Stimulated activated effector memory CD8-positive, alpha-beta T cell treated with anti-CD3 and anti-CD28 coated beads, Interleukin-12 subunit alpha, Interleukin-12 subunit beta, amount 100 ng/mL, for 72 hours (primary cell): ENCODE measurements at regions not wholly inside any gene's neighbourhood (a gene's known extent, or its start where the extent isn't known, plus 50 kb on each side); places are given as distances from the start of the nearest gene placed in this dataset.

Experiments used
- ATAC-seq: fragments of 150-1000 bp; cut with Tn5 transposase; 2 replicates; pipeline ENCODE4 v1.10.0; 2021
- DNase-seq, 2 donors: peaks; one replicate each; pipeline ENCODE4 v3.0.0; 2021 to 2022; ENCODE audit warnings: low spot score in 2 of 2
- H3K27ac Mint-ChIP-seq: one replicate; pipeline ENCODE4 v1.8.0; 2022; ENCODE audit warnings: mild to moderate bottlenecking, mixed read lengths
- H3K36me3 Mint-ChIP-seq: one replicate; pipeline ENCODE4 v1.8.0; 2022; ENCODE audit warnings: mild to moderate bottlenecking, mixed read lengths
- H3K4me1 Mint-ChIP-seq: one replicate; pipeline ENCODE4 v1.8.0; 2022; ENCODE audit warnings: mixed read lengths
- H3K4me3 Mint-ChIP-seq: one replicate; pipeline ENCODE4 v1.8.0; 2022; ENCODE audit warnings: mild to moderate bottlenecking, mixed read lengths
- H3K9me3 Mint-ChIP-seq: one replicate; pipeline ENCODE4 v1.8.0; 2022; ENCODE audit warnings: mixed read lengths

DNA sequence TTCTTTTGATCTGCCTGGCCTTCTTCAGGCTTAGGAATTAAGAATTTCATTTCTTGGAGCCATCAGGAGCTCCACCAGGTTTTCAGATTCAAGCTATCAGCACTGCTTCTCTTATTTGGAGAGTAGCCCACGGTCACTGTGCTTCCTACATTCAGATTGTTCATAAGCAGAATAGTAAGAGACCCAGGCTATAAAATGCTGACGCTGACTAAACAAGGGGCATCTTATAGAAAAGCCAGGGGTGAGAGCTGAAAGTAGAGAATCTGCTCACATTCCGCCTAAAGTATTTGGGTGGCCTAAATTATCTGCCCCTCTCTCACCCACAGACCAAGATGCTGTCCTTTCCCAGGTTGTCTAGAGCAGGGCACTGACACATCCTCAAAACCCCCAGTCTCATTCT, 120.3 kb upstream of the SULT1C3 start:
- H3K36me3 Mint-ChIP-seq, result no peaks in the 10 kb centered on the region
- no peak overlapping the region for H3K4me3 Mint-ChIP-seq
- no peak for DNase-seq
- ATAC-seq, result no peak
- no peaks in the 10 kb centered on the region for H3K4me1 Mint-ChIP-seq
- no peak overlapping the region for H3K27ac Mint-ChIP-seq
- H3K9me3 Mint-ChIP-seq, result no peaks in the 10 kb centered on the region

DNA sequence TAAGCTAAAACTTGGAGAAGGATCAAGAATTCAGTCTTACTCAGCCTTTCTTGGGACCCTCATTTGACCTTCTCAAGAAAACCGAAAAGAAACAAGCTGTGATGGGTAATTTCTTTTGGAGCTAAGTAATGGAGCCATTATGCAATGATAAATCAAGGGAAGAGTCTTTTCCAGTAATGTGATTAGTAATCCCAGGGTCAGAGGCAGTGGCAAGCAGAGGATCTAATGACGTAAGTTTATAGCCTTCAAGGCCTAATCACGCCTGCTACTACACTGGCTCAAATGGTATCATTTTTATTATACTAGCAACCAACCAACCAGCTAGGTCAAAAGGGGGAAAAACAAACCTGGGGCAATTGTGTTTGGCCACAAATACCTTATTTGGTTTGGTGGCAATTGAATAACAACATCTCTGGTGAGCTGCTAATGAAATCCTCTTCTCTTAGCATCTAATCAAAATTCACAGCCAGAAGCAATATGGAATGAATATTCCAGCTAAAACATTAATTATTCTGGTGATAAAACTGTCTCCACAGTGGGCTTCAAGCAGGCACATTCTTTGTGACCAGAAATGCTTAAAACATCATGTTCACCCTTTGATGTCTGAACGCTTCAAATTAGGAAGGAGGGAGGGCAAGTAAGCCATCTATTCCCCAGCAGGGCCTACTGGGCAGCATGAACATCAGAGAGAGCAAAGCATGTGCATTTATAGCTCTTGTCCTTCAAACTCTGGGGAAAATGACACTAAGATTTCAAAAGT, 114.9 kb upstream of the SULT1C3 start:
- Mint-ChIP-seq H3K36me3 (no peaks in the 10 kb centered on the region), H3K4me3 (no peak overlapping the region)
- no peak for ATAC-seq

DNA sequence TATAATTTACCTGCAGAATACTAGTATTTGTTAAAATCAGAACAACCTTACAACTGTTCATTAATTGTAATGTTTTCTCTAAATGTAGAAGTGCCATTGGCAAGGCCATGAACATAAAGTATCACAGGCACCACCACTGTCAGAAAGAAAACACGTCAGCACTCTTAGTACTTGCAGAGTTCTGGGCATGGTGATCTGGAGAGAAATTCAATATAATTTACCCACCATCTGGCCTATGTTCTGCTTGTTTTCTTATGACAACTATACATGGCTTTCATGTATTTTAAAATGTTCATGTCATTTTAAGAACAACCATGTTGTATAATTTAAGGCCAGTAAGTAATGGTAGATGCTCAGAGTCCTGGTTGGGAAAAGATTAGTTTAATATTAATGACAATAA, 114.2 kb upstream of the SULT1C3 start:
- Mint-ChIP-seq H3K4me3 (no peak overlapping the region), H3K27ac (no peak overlapping the region), H3K9me3 (no peaks in the 10 kb centered on the region), H3K4me1 (no peaks in the 10 kb centered on the region), H3K36me3 (no peaks in the 10 kb centered on the region)
- DNase-seq (no peak), ATAC-seq (no peak)

More for the DNA sequence above, 114.9 kb upstream of the SULT1C3 start:
- H3K9me3 Mint-ChIP-seq, result no peaks in the 10 kb centered on the region
- no peak overlapping the region for H3K27ac Mint-ChIP-seq
- H3K4me1 Mint-ChIP-seq, result no peaks in the 10 kb centered on the region
- no peak for DNase-seq

DNA sequence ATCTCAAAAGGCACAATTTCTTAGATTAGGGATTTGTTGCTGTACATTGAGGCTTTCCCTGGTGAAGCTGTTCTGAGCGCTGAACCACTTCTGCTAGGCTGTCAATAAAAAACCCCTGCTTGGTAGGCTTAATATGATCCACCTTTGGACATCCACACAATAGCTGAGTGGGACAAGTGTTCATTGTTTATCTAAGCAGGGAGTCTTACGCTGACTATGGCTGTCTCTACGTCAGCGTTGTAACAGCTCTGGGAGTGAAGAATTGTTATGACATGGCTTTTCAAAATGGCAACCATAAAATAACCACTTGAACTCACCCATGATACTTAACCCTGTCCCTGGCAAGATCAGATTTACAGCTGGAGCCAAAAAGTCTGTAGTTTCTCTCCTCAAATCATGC, 111.5 kb upstream of the SULT1C3 start:
- ATAC-seq, result no peak
- no peak overlapping the region for H3K27ac Mint-ChIP-seq
- no peak for DNase-seq
- H3K36me3 Mint-ChIP-seq, result no peaks in the 10 kb centered on the region
- H3K9me3 Mint-ChIP-seq, result peaks cover 3% of the 10 kb centered on the region
- H3K4me1 Mint-ChIP-seq, result no peaks in the 10 kb centered on the region
- no peak overlapping the region for H3K4me3 Mint-ChIP-seq

DNA sequence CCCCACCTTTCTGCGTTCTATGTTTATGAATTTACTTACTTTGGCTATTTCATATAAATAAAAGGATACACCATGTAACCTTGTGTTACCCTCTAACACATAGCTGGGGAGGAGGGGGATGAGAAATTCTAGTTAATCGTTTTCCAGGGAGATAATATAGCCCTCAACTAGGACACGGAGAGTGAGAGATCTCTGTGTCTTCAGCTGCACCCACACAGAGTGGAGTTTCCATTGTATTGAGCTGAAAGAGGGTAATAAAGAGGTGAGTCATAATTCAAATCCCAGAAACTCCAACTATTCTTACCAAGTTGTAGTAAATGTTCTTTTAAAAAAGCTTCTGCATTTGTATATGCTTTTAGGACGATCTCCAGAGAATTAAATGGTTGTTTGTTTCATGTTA, 110.1 kb upstream of the SULT1C3 start:
- H3K4me3 Mint-ChIP-seq, result no peak overlapping the region
- H3K4me1 Mint-ChIP-seq, result no peaks in the 10 kb centered on the region
- H3K36me3 Mint-ChIP-seq, result no peaks in the 10 kb centered on the region
- DNase-seq (no peak), ATAC-seq (no peak)
- H3K9me3 Mint-ChIP-seq, result peaks cover 3% of the 10 kb centered on the region
- H3K27ac Mint-ChIP-seq, result no peak overlapping the region

DNA sequence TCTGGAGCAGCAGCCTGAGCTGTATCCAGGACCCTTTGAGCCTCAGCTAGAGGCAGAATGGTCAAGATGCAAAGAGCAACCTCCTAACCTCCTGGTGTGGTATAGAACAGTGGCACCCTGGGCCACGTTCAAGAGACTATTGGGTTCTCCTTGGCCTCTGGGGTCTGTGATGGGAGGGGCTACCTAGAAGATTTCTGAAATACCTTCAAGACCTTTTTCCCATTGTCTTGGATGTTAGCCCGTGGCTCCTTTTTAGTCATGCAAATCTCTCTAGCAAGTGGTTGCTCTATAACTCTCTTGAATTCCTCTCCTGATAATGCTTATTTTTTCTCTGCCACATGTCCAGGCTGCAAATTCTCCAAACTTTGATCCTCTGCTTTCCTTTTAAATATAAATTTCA, 106.3 kb upstream of the SULT1C3 start:
- Mint-ChIP-seq H3K4me3 (no peak overlapping the region), H3K4me1 (no peaks in the 10 kb centered on the region)
- peak; percentile 16 for ATAC-seq

DNA sequence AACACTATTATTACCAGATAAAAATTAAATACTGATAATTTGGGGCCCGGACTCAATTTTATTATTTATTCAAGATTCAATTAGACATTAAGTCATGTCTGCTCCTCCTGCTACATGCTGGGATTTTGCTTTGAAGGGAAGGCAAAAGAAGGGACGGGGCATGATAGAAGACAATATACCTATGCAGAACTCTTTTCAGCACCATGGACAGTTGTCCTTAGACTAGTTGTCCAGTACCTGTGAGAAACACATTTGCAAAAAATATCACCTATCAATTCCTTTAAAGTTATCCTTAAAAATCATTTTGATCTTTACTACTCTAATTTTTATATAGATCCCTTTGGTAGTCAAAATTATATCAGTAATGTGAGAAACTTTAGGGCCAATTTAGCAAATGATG, 100.2 kb upstream of the SULT1C3 start:
- no peaks in the 10 kb centered on the region for H3K36me3 Mint-ChIP-seq
- H3K27ac Mint-ChIP-seq, result no peak overlapping the region
- DNase-seq (no peak), ATAC-seq (no peak)
- no peaks in the 10 kb centered on the region for H3K4me1 Mint-ChIP-seq
- peaks cover 10% of the 10 kb centered on the region for H3K9me3 Mint-ChIP-seq
- H3K4me3 Mint-ChIP-seq, result no peak overlapping the region

More for the DNA sequence above, 106.3 kb upstream of the SULT1C3 start:
- DNase-seq, result no peak
- H3K36me3 Mint-ChIP-seq, result no peaks in the 10 kb centered on the region
- H3K9me3 Mint-ChIP-seq, result peaks cover 8% of the 10 kb centered on the region
- H3K27ac Mint-ChIP-seq, result no peak overlapping the region

DNA sequence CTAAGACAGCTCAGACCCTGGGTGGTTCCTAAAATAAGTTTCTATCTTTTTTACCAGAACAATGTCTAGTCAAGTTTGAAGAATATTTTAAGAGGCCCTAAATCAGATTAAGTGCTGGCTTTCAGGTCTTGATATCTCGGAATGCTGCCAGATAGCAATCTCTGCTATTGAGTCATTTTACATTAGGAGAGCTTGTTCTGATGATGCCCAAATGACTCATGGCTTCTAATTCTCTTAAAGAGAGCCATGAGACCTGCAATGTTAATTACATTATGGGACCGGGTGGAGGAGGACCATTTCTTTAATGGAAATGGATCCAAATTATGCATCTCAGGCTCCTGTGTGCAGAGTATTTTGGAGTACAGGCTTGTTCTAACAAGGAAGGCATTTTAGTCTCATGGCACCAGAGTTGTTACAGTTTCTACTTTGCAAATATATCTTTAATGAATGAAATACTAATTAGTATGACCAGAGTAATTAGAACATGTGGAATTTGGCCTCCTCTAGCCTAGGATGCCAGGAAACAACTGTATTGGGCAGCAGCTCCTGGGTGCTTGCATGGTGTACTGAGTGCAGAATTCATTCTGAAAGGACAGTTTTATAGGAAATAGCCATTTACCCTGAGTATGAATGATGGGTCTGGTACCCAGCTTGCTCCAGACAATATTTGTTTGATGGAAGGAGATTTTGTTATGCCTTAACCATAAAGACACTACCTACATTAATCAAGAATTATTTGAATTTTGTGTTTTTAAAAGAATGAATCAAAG, 94.0 kb upstream of the SULT1C3 start:
- Mint-ChIP-seq H3K27ac (no peak overlapping the region), H3K9me3 (peaks cover 3% of the 10 kb centered on the region), H3K4me3 (no peak overlapping the region), H3K4me1 (no peaks in the 10 kb centered on the region), H3K36me3 (no peaks in the 10 kb centered on the region)
- DNase-seq (no peak), ATAC-seq (no peak)

DNA sequence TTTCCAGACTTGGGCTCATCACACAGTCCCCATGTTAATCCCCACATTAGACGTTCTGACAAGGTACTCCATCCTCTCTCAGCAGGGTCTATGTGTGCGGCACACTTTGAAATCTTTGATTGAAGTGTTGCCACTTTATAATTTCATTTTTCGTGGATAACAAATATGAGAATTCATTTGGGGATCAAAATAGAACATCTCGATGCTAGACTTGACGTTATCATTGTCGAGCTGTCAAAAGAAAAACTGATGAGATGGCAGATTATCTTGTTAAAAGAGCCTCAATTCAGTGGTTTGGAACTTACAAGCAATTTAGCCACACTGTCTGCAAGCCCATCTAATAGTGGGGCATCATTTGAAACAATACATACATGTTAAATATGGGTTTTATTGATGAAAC, 91.2 kb upstream of the SULT1C3 start:
- no peaks in the 10 kb centered on the region for H3K4me1 Mint-ChIP-seq
- no peak overlapping the region for H3K4me3 Mint-ChIP-seq
- H3K9me3 Mint-ChIP-seq, result no peaks in the 10 kb centered on the region
- H3K27ac Mint-ChIP-seq, result no peak overlapping the region
- no peaks in the 10 kb centered on the region for H3K36me3 Mint-ChIP-seq
- DNase-seq (no peak), ATAC-seq (no peak)

DNA sequence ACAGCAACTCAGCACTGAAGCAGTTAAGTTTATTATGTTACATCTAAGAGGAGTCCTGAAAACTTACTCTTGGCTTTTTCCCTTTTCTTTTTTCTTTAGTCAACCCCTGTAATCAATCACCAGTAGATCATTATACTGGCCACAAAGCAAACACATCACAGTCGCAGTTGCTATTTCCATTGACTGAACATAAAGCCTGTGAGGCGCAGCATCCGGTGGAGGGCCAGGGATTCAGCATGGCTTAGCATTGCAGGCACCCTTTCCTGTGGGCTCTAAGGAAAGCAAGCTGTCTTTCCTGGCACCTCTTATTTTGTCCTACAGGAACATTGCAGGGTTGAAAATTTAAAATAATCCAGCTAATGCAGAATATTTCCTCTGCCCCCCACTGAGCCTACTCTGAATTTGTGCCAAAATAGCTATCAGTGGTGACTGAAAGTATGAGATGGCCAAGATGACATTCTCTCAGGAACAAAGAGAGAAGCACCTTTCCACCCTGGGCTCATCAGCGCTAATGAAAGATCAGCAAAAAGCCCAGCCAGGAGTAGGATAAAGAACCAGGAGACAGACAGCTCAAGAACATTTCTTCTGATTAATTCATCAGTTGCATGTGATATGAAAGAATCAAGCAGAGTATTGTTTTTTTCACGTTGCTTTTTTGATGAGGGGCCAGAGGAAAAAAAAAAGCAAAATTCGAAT, 85.3 kb upstream of the SULT1C3 start:
- Mint-ChIP-seq H3K9me3 (peaks cover 3% of the 10 kb centered on the region), H3K4me1 (no peaks in the 10 kb centered on the region), H3K4me3 (no peak overlapping the region), H3K36me3 (no peaks in the 10 kb centered on the region), H3K27ac (no peak overlapping the region)
- DNase-seq, result no peak
- no peak for ATAC-seq

DNA sequence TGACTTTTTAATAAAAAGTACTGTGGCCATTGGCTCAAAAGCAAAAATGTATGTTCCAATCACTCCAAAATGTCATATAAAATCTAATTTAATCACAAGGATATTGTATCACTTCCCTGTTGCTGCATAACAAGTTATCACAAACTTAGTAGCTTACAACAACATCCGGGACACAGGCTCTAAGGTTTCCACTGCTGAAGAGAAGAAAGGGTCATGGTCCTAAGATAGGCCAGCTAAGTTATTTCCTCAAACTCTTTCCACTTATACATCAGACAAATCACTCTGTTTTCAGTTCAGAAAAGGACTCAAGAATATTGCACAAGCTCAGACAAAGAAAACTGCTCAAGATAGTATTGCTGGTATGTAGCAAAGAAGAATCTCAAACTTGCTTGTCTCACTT, 78.5 kb upstream of the SULT1C3 start:
- DNase-seq (no peak), ATAC-seq (no peak)
- no peaks in the 10 kb centered on the region for H3K4me1 Mint-ChIP-seq
- H3K9me3 Mint-ChIP-seq, result peaks cover 3% of the 10 kb centered on the region
- H3K4me3 Mint-ChIP-seq, result no peak overlapping the region
- H3K27ac Mint-ChIP-seq, result no peak overlapping the region
- H3K36me3 Mint-ChIP-seq, result no peaks in the 10 kb centered on the region

DNA sequence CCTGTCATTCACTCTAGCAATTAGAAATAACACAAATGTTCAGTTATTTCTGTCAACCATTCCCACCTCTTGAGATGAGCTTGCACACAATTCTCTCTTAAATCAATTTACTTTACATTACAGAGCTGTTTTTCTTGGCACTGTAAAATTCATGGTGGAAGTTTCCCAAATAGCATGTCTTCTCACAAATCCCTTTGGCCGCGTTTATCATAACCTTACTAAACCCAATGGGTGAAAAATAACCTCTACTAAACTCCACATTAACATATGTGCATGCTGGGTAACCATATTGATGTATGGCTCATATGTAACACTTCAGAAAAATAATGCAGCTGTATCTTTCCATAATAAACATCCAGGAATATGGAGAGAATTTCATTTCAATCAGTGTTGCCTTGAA, 75.5 kb upstream of the SULT1C3 start:
- Mint-ChIP-seq H3K9me3 (no peaks in the 10 kb centered on the region), H3K4me1 (no peaks in the 10 kb centered on the region), H3K36me3 (no peaks in the 10 kb centered on the region), H3K27ac (no peak overlapping the region), H3K4me3 (no peak overlapping the region)
- DNase-seq, result no peak
- no peak for ATAC-seq

DNA sequence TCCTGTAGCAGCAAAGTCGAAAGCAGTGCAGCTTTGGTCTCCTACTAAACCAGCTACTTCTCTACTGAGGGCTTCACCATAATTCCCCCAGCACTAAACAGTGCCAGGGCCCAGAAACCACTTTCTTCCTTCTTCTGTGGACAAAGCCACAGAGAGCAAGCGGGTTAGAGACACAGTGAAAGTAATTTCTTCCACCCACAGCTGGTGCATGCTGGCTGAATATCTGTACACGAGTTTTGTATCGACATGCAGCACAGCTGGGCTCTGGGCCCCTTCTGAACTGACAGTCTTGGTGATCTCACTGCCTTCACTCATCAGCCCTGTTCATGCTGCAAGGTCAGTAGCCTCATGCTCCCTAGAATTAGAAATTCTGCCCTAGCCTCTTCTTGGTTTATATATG, 74.0 kb upstream of the SULT1C3 start:
- no peaks in the 10 kb centered on the region for H3K36me3 Mint-ChIP-seq
- no peak overlapping the region for H3K4me3 Mint-ChIP-seq
- no peak for DNase-seq
- H3K9me3 Mint-ChIP-seq, result no peaks in the 10 kb centered on the region
- H3K27ac Mint-ChIP-seq, result no peak overlapping the region
- no peaks in the 10 kb centered on the region for H3K4me1 Mint-ChIP-seq
- no peak for ATAC-seq

DNA sequence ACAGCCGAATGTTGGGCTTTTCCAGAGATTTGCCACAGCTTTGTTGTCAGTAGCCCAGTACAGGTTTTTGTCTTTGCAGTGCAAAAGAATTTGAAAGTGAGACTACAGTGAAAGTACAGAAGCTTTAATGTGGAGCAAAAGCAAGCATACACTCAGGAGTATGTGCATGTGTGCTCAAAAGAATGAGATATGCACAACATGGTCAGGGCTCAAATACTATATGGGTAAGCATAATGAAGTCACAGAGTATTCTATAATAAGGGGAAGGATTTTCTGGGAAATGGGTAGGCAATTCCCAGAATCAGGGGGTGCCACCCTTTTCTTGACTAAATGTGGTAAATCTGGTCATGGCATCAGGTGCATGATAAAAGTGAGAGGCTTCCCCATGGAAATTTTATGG, 72.1 kb upstream of the SULT1C3 start:
- no peak overlapping the region for H3K4me3 Mint-ChIP-seq
- ATAC-seq, result no peak
- no peaks in the 10 kb centered on the region for H3K36me3 Mint-ChIP-seq
- H3K4me1 Mint-ChIP-seq, result no peaks in the 10 kb centered on the region
- no peak for DNase-seq
- H3K9me3 Mint-ChIP-seq, result no peaks in the 10 kb centered on the region
- H3K27ac Mint-ChIP-seq, result no peak overlapping the region

DNA sequence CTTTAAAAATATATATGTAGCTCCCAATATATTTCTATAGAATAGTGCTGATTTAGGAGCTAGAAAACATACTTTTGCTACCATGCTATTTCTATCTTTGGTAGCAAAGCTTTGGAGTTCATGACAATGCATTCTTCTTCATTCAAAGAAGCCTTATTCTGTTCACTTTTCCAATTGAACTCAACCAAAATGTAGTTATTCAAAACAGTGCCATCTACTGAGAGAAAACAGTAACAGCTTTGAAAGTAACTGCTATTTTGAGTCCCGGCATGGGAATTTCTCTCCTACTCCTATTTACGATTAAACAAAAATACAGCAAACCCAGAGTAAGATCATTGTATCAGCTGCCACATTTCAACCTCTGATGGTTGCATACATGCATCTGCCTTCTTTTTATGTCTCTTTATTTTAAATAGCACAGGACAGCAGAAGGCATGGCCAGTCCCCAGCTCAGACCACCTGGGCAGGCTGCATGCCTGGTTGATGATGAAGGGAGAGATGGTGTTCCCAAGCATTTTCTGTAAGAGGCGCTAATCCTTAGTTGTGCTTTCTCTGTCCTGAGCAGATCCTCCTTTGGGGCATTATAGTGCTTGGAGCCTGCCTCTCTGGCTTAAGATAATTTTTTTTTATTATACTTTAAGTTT, 69.7 kb upstream of the SULT1C3 start:
- no peak overlapping the region for H3K27ac Mint-ChIP-seq
- ATAC-seq (no peak), DNase-seq (no peak)
- H3K9me3 Mint-ChIP-seq, result no peaks in the 10 kb centered on the region
- no peaks in the 10 kb centered on the region for H3K4me1 Mint-ChIP-seq
- H3K36me3 Mint-ChIP-seq, result no peaks in the 10 kb centered on the region
- no peak overlapping the region for H3K4me3 Mint-ChIP-seq
